NCI-H2227 (cell line): ENCODE measurements at regions not wholly inside any gene's neighbourhood (a gene's known extent, or its start where the extent isn't known, plus 50 kb on each side); places are given as distances from the start of the nearest gene placed in this dataset.
A peak's percentile ranks its signal among the peaks of the same experiment; 100 is the strongest.
"Not testable (repeated sequence)": the region's sequence is repeated elsewhere in the genome, so short reads cannot be mapped to it uniquely, and the experiment has no call there.

Experiments
- DNase-seq: peaks from one replicate; lab custom pipeline; 2025; ENCODE audit not compliant: unreplicated experiment; lab: John Stamatoyannopoulos, UW

- DNase-seq: no peak
These were observed 647.8 kb upstream of the SLC35B3 start for GRCh38 chr6:9083108-9083507.

- DNase-seq: no peak
These were observed 631.4 kb upstream of the SLC35B3 start for GRCh38 chr6:9066726-9067125.

GRCh38 chr6:9064156-9064555 is 628.8 kb upstream of the SLC35B3 start:
- DNase-seq: no peak

- no peak for DNase-seq
These were observed 627.3 kb upstream of the SLC35B3 start for GRCh38 chr6:9062596-9062995.

GRCh38 chr6:9057937-9058336 is 622.6 kb upstream of the SLC35B3 start:
- no peak for DNase-seq

- DNase-seq: no peak
These were observed 621.2 kb upstream of the SLC35B3 start for GRCh38 chr6:9056556-9056955.

- DNase-seq: peak; percentile 67
These were observed 609.1 kb upstream of the SLC35B3 start for GRCh38 chr6:9044426-9044825.

GRCh38 chr6:9040718-9041117 is 605.4 kb upstream of the SLC35B3 start:
- no peak for DNase-seq

GRCh38 chr6:9039258-9039657 is 603.9 kb upstream of the SLC35B3 start:
- no peak for DNase-seq

GRCh38 chr6:9028086-9028485 is 592.7 kb upstream of the SLC35B3 start:
- DNase-seq: no peak

GRCh38 chr6:9025796-9026394 is 590.5 kb upstream of the SLC35B3 start:
- no peak for DNase-seq

DNA sequence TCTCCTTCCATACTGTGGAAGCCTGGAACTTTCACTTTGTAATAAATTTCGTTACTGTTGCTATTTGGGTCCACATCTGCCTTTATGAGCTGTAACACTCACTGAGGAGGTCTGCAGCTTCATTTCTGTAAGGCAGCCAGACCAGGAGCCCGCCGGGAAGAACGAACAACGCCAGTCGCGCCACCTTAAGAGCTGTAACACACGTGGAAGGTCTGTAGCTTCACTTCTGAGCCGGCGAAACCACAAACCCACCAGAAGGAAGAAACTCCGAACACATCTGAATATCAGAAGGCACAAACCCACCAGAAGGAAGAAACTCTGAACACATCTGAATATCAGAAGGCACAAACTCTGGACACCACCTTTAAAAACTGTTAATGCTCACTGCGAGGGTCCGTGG is 589.9 kb upstream of the SLC35B3 start:
- no peak for DNase-seq

GRCh38 chr6:9024246-9024645 is 588.9 kb upstream of the SLC35B3 start:
- not testable (repeated sequence) for DNase-seq

DNA sequence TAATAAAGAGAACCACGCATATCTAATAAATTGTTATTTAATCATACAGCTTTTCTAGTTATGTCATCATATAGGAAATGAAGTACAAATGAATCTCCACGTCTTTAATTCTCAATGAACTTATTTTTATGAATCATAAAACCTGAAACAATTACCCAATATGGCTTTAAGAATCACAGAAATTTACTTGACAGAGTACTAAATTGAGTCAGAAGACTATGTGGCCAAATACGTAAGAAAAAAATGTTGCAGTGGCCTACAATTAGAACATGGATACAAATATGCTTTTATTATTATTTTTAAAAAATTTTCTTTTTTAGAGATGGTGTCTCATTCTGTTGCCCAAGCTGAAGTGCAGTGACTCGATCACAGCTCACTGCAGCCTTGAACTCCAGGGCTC is 584.7 kb upstream of the SLC35B3 start:
- DNase-seq: no peak

DNA sequence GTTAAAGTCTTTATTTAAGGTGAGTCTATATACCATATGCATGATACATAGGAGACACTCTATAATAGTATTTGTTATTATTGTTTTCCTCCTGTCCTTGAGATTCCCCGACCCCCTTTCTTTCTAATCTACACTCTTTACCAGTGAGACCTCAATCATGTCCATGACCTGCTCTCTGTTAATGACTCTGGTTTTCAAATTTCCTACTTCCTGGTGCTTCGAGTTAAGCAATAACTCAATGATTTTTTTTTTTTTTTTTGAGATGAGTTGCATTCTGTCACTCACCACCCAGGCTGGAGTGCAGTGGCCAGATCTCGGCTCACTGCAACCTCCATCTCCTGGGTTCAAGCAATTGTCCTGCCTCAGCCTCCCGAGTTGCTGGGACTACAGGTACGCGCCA is 574.6 kb upstream of the SLC35B3 start:
- DNase-seq: no peak

DNA sequence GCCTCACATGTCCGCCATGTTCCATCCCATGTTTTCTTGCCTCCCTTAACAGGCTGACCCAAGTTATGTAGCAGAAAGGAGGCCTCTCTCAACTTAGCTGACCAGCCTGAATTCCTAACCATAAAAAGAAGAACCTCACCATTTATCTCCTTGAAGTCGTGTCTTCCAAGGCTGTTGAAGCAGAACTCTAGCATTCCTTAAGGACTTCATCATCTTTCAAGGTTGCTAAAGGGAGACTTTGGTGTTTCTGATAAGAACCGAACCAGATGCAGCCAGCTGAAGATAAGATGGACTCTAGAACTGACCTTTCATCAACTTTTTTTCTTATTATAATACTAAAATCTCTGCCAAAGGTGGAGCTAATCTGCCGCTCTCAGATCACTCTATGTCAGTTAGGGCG is 571.7 kb upstream of the SLC35B3 start:
- DNase-seq: no peak

- DNase-seq: no peak
These were observed 567.5 kb upstream of the SLC35B3 start for GRCh38 chr6:9002833-9003232.

- DNase-seq: no peak
These were observed 559.8 kb upstream of the SLC35B3 start for GRCh38 chr6:8995156-8995555.

GRCh38 chr6:8993111-8993510 is 557.8 kb upstream of the SLC35B3 start:
- DNase-seq: no peak

DNA sequence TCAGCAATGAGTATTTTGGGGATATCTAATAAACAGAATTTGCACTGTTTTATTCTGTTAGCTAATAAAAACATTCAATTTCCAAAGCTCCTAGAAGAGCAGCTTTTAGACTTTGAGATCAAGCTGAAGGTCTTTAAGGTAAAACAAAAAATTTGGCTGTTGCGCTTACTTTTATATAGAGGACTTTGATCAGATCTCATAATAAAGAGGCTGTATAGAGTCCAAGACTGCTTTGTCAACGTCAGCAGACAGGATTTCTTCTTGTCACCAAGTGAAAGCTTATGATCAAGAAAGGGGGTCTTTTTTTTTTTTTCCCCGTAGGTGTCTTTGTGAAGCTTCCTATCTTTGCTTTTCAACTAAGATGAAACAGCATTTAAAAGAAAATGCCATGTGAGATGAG is 556.5 kb upstream of the SLC35B3 start:
- no peak for DNase-seq

- DNase-seq: no peak
These were observed 554.7 kb upstream of the SLC35B3 start for GRCh38 chr6:8990075-8990474.

GRCh38 chr6:8983202-8983688 is 547.9 kb upstream of the SLC35B3 start:
- peak; percentile 83 for DNase-seq

DNA sequence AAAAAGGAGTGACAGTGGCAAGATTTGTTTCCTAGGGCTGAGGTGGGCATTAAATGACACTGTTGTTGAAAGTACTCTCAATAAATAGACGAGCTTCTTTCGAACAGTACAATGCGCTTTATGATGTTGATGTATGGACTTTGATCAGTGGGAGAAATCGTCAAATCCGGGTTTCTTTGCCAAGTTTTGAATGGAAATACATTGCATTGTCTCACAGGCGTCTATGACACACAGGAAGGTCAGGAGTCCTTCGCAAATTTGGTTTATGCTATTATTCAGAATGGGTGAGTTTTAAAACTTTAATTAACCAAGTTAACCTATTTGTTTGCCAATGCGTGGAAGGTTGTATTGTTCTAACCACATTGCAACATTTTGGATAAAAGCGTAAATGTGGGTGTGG is 547.3 kb upstream of the SLC35B3 start:
- no peak for DNase-seq
